HepG2 (cell line): ENCODE measurements at regions not wholly inside any gene's neighbourhood (a gene's known extent, or its start where the extent isn't known, plus 50 kb on each side); places are given as distances from the start of the nearest gene placed in this dataset.

ENCODE experiments used
- ATAC-seq: fragments of 200-7000 bp; cut with Tn5 transposase; 3 replicates; pipeline ENCODE4 v1.9.1; 2020; ENCODE audit warnings: mild to moderate bottlenecking, moderate library complexity
- BruUV-seq: library from RNA; stranded (reverse); fragments of 400-500 nt; replicated peaks from 2 replicates; lab custom pipeline; 2021; lab: Mats Ljungman, UMichigan
- CTCF ChIA-PET: fragments of 300-600 bp; formaldehyde crosslinking; extraction: SDS; loops from one replicate; lab custom pipeline; 2021; ENCODE audit warnings: low total read pairs, inconsistent platforms, low intra/inter-chr PET ratio; lab: Yijun Ruan, JAX
- POLR2A ChIA-PET: fragments of 350-600 bp; sonication (Branson Sonifier 250); formaldehyde crosslinking; loops from one replicate; lab custom pipeline; 2020; ENCODE audit warnings: antibody characterized with exemption, inconsistent platforms; lab: Yijun Ruan, JAX
- DNase-seq: peaks from one replicate; pipeline ENCODE4 v3.0.0-alpha.2; 2015; ENCODE audit warnings: low spot score
- FAIRE-seq: peaks from 3 replicates; lab custom pipeline; 2011; peaks lifted over from hg19 to GRCh38; lab: Jason Lieb, UNC
- H2AFZ ChIP-seq: one replicate; pipeline ENCODE4 v1.6.1; 2011; ENCODE audit warnings: low read length, inconsistent platforms
- H3K27ac ChIP-seq: fragments of 300-600 bp; 3 replicates; pipeline ENCODE4 v1.8.0; 2011; ENCODE audit warnings: mixed run types, mild to moderate bottlenecking, mixed read lengths, low read length, inconsistent platforms; ENCODE audit not compliant: insufficient read depth; ENCODE audit errors: extremely low read length
- H3K27me3 ChIP-seq, 2 experiments: fragments of 200-600 bp in 1 of 2; 2 replicates in 1 of 2; 3 replicates in 1 of 2; pipeline versions ENCODE4 v1.6.0 to v1.8.0; 2011; ENCODE audit warnings: low read length in 2 of 2, mild to moderate bottlenecking in 2 of 2, moderate library complexity in 2 of 2, inconsistent platforms in 1 of 2; ENCODE audit not compliant: insufficient read depth in 2 of 2, control insufficient read depth in 1 of 2
- H3K36me3 ChIP-seq, 2 experiments: fragments of 200-600 bp in 1 of 2; replicated peaks in 1 of 2; 2 replicates in 1 of 2; 3 replicates in 1 of 2; pipeline versions ENCODE4 v1.5.1 to v1.8.0; 2011; ENCODE audit warnings: low read length in 2 of 2, inconsistent platforms in 1 of 2; ENCODE audit not compliant: insufficient read depth in 2 of 2, control insufficient read depth in 1 of 2
- H3K4me1 ChIP-seq: 2 replicates; pipeline ENCODE4 v1.5.1; 2012; ENCODE audit warnings: low read length, inconsistent platforms; ENCODE audit not compliant: insufficient read depth
- H3K4me2 ChIP-seq: 2 replicates; pipeline ENCODE4 v1.6.0; 2011; ENCODE audit warnings: low read depth, low read length, inconsistent platforms
- H3K4me3 ChIP-seq, 3 experiments: fragments of 200-600 bp in 1 of 3; sonication (generic), shearing (Covaris generic) in 1 of 3; replicated peaks in 1 of 3; 2 replicates each; pipeline ENCODE4 v1.5.1; 2011 to 2016; ENCODE audit warnings: low read length in 3 of 3, inconsistent platforms in 2 of 3, low read depth in 2 of 3, mild to moderate bottlenecking in 2 of 3, control low read depth in 1 of 3, mixed read lengths in 1 of 3; ENCODE audit not compliant: insufficient read depth in 1 of 3
- H3K79me2 ChIP-seq: one replicate; pipeline ENCODE4 v1.6.1; 2011; ENCODE audit warnings: low read length, inconsistent platforms; ENCODE audit not compliant: insufficient read depth
- H3K9ac ChIP-seq: 2 replicates; pipeline ENCODE4 v1.6.0; 2011; ENCODE audit warnings: mild to moderate bottlenecking, low read depth, low read length, inconsistent platforms; ENCODE audit not compliant: insufficient read depth
- H3K9me3 ChIP-seq: 2 replicates; pipeline ENCODE4 v1.5.1; 2012; ENCODE audit warnings: mild to moderate bottlenecking, low read length
- H4K20me1 ChIP-seq: 2 replicates; pipeline ENCODE4 v1.6.0; 2011; ENCODE audit warnings: inconsistent platforms, mild to moderate bottlenecking, low read length, moderate library complexity; ENCODE audit not compliant: insufficient read depth
- CBFB ChIP-seq: sonication (generic); formaldehyde crosslinking; IDR thresholded peaks from 2 replicates; pipeline ENCODE4 v1.4.0; 2020; ENCODE audit warnings: missing genetic modification reagents
- MAFG ChIP-seq: sonication (generic); formaldehyde crosslinking; IDR thresholded peaks from 2 replicates; pipeline ENCODE4 v1.5.1; 2020; ENCODE audit warnings: mild to moderate bottlenecking, missing genetic modification reagents
- PCBP1 ChIP-seq: fragments of 200-400 bp; formaldehyde crosslinking; IDR thresholded peaks from 2 replicates; pipeline ENCODE4 v1.6.1; 2017; ENCODE audit warnings: mild to moderate bottlenecking, low read depth, low read length, borderline replicate concordance
- RCOR2 ChIP-seq: IDR thresholded peaks from 2 replicates; pipeline ENCODE4 v1.6.1; 2016; ENCODE audit warnings: missing biosample characterization, missing genetic modification reagents
- SATB2 ChIP-seq: sonication (generic); formaldehyde crosslinking; IDR thresholded peaks from 2 replicates; pipeline ENCODE4 v1.5.0; 2020; ENCODE audit warnings: missing genetic modification reagents
- SRSF1 ChIP-seq: fragments of 200-400 bp; formaldehyde crosslinking; optimal IDR thresholded peaks from 2 replicates; pipeline ENCODE3; 2017; ENCODE audit warnings: mild to moderate bottlenecking, low read depth, low read length, moderate library complexity
- THYN1 ChIP-seq: sonication (generic); formaldehyde crosslinking; IDR thresholded peaks from 2 replicates; pipeline ENCODE4 v1.8.1; 2023; ENCODE audit warnings: low read depth, mild to moderate bottlenecking, moderate library complexity, missing genetic modification reagents, borderline replicate concordance
- YEATS4 ChIP-seq: sonication (generic); formaldehyde crosslinking; IDR thresholded peaks from 2 replicates; pipeline ENCODE4 v1.4.0; 2020; ENCODE audit warnings: missing genetic modification reagents, borderline replicate concordance
- ZFP36 ChIP-seq: fragments of 150-350 bp; IDR thresholded peaks from 2 replicates; pipeline ENCODE4 v1.6.1; 2018; ENCODE audit warnings: borderline replicate concordance, low read length, low read depth; ENCODE audit not compliant: partially characterized antibody
- ZMYM4 ChIP-seq: sonication (generic); formaldehyde crosslinking; IDR thresholded peaks from 2 replicates; pipeline ENCODE4 v1.8.1; 2023; ENCODE audit warnings: mild to moderate bottlenecking, missing genetic modification reagents
- ZNF879 ChIP-seq: sonication (generic); formaldehyde crosslinking; IDR thresholded peaks from 2 replicates; pipeline ENCODE4 v1.8.1; 2023; ENCODE audit warnings: missing genetic modification reagents
- ZNF883 ChIP-seq: sonication (generic); formaldehyde crosslinking; IDR thresholded peaks from 2 replicates; pipeline ENCODE4 v1.5.1; 2020; ENCODE audit warnings: mild to moderate bottlenecking, missing genetic modification reagents; ENCODE audit errors: not compliant biosample characterization
- WGBS: methylation state at CpG from one replicate; pipeline ENCODE4 v1.1.6; 2017; ENCODE audit warnings: low lambda C conversion rate; 5-methylcytosine and 5-hydroxymethylcytosine counted together
- in situ Hi-C: cut with HindIII; loops from 2 replicates; pipeline ENCODE4 v1.10.0; 2017; ENCODE audit warnings: low pct_unique_long_range_greater_than_20kb; ENCODE audit not compliant: extremely low pct_ligation_motif_present
- intact Hi-C: fragments of 100-400 bp; cut with micrococcal nuclease; formaldehyde crosslinking; loops from one replicate; pipeline ENCODE4 v1.10.0; 2022; ENCODE audit not compliant: unreplicated experiment
- TF ChIP-seq, protein P1 (sequence below): sonication (generic); formaldehyde crosslinking; IDR thresholded peaks from 2 replicates; pipeline ENCODE4 v1.4.0; 2020; ENCODE audit warnings: missing genetic modification reagents
- TF ChIP-seq, protein P2 (sequence below): sonication (generic); formaldehyde crosslinking; IDR thresholded peaks from 2 replicates; pipeline ENCODE4 v1.4.0; 2020; ENCODE audit warnings: missing genetic modification reagents
- TF ChIP-seq, protein P3 (sequence below): sonication (generic); formaldehyde crosslinking; IDR thresholded peaks from 2 replicates; pipeline ENCODE4 v1.8.1; 2023; ENCODE audit warnings: missing genetic modification reagents, mild to moderate bottlenecking, borderline replicate concordance
- TF ChIP-seq, protein P4 (sequence below): sonication (generic); formaldehyde crosslinking; IDR thresholded peaks from 2 replicates; pipeline ENCODE4 v1.4.0; 2020; ENCODE audit warnings: missing genetic modification reagents, borderline replicate concordance

DNA sequence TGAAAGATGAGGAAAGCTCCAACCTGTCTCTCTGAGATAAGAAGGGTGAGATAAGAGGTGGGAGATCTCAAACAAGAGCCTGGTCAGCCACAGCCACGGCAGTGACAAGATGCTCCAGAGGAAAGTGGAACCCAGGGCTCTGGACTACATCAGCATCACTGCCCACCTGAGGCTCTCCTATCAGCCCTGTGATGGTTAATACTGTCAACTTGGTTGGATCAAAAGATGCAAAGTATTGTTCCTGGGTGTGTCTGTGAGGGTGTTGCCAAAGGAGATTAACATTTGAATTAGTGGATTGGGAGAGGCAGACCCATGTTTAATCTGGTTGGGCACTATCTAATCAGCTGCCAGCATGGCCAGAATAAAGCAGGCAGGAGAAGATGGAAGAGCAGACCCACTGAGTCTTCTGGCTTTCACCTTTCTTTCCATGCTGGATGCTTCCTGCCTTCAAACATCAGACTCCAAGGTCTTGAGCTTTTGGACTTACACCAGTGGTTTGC is 476.6 kb upstream of the NBEA start:
- H3K4me1 ChIP-seq, result no peaks in the 10 kb centered on the region
- no peaks in the 10 kb centered on the region for H4K20me1 ChIP-seq
- H3K9ac ChIP-seq, result no peak overlapping the region
- no peak overlapping the region for H3K4me3 ChIP-seq
- BruUV-seq, result no TSS peak
- no peak for FAIRE-seq
- no peak overlapping the region for H3K27ac ChIP-seq
- in situ Hi-C loops, result no loop called here
- no peak for DNase-seq
- H3K4me2 ChIP-seq, result no peak overlapping the region
- H3K9me3 ChIP-seq, result no peaks in the 10 kb centered on the region
- no peak overlapping the region for H2AFZ ChIP-seq
- H3K36me3 ChIP-seq, result no peaks in the 10 kb centered on the region
- H3K79me2 ChIP-seq, result no peaks in the 10 kb centered on the region
- 0% methylated on average over 1 of the region's 1 CpG for WGBS
- ChIA-PET CTCF (no interaction called here), POLR2A (no interaction called here)
- no peak for TF ChIP-seq MAFG (CRISPR knock-in tag)
- TF ChIP-seq CBFB (CRISPR knock-in tag), result no peak
- no peak for TF ChIP-seq ZMYM4 (CRISPR knock-in tag)
- no peak for TF ChIP-seq ZNF879
- TF ChIP-seq SRSF1, result no peak
- no peak for TF ChIP-seq YEATS4 (CRISPR knock-in tag)
- TF ChIP-seq SATB2 (CRISPR knock-in tag), result no peak
- TF ChIP-seq, protein P1, sequence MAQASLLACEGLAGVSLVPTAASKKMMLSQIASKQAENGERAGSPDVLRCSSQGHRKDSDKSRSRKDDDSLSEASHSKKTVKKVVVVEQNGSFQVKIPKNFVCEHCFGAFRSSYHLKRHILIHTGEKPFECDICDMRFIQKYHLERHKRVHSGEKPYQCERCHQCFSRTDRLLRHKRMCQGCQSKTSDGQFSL, result no peak
- TF ChIP-seq, protein P2, sequence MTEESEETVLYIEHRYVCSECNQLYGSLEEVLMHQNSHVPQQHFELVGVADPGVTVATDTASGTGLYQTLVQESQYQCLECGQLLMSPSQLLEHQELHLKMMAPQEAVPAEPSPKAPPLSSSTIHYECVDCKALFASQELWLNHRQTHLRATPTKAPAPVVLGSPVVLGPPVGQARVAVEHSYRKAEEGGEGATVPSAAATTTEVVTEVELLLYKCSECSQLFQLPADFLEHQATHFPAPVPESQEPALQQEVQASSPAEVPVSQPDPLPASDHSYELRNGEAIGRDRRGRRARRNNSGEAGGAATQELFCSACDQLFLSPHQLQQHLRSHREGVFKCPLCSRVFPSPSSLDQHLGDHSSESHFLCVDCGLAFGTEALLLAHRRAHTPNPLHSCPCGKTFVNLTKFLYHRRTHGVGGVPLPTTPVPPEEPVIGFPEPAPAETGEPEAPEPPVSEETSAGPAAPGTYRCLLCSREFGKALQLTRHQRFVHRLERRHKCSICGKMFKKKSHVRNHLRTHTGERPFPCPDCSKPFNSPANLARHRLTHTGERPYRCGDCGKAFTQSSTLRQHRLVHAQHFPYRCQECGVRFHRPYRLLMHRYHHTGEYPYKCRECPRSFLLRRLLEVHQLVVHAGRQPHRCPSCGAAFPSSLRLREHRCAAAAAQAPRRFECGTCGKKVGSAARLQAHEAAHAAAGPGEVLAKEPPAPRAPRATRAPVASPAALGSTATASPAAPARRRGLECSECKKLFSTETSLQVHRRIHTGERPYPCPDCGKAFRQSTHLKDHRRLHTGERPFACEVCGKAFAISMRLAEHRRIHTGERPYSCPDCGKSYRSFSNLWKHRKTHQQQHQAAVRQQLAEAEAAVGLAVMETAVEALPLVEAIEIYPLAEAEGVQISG (CRISPR knock-in tag), result no peak
- TF ChIP-seq, protein P3, sequence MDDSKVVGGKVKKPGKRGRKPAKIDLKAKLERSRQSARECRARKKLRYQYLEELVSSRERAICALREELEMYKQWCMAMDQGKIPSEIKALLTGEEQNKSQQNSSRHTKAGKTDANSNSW, result no peak
- TF ChIP-seq ZNF883, result no peak
- no peak for TF ChIP-seq RCOR2 (CRISPR knock-in tag)
- TF ChIP-seq, protein P4, sequence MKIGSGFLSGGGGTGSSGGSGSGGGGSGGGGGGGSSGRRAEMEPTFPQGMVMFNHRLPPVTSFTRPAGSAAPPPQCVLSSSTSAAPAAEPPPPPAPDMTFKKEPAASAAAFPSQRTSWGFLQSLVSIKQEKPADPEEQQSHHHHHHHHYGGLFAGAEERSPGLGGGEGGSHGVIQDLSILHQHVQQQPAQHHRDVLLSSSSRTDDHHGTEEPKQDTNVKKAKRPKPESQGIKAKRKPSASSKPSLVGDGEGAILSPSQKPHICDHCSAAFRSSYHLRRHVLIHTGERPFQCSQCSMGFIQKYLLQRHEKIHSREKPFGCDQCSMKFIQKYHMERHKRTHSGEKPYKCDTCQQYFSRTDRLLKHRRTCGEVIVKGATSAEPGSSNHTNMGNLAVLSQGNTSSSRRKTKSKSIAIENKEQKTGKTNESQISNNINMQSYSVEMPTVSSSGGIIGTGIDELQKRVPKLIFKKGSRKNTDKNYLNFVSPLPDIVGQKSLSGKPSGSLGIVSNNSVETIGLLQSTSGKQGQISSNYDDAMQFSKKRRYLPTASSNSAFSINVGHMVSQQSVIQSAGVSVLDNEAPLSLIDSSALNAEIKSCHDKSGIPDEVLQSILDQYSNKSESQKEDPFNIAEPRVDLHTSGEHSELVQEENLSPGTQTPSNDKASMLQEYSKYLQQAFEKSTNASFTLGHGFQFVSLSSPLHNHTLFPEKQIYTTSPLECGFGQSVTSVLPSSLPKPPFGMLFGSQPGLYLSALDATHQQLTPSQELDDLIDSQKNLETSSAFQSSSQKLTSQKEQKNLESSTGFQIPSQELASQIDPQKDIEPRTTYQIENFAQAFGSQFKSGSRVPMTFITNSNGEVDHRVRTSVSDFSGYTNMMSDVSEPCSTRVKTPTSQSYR (CRISPR knock-in tag), result no peak
- TF ChIP-seq ZFP36, result no peak
- no peak for TF ChIP-seq PCBP1
- no peak for TF ChIP-seq THYN1 (CRISPR knock-in tag)
- intact Hi-C loops, result no loop called here
- H3K27me3 ChIP-seq, result 0 out of 5 replicates have a peak, but pooled peaks cover 0 to 3% of the 10 kb centered on the region in 2 experiments
- ATAC-seq, result no peak
